ENCODE measurements at regions not wholly inside any gene's neighbourhood (a gene's known extent, or its start where the extent isn't known, plus 50 kb on each side); places are given as distances from the start of the nearest gene placed in this dataset.

DNA sequence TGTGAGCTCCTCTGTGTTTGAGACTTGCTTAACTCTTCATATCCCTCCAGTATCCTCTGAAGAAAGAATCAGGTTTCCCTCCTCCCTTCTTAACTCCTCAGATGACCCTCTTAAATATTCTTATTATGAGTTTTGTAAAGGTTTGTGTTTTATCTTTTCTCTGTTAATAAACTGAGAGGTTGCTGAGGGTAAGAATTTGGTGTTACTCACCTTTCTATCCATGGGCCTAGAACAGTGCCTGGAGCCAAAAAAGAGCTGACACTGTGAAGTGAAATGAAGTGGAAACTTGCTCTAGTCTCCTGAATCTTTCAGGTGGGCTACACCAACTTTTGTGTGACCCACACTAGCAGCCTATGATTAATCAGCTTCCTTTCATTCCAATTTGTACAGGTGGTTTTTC lies 208.4 kb downstream of the CSNK1G3 start:
- Mint-ChIP-seq H3K4me1 (no peaks in the 10 kb centered on the region), H3K27ac (no peak overlapping the region), H3K27me3 (no peaks in the 10 kb centered on the region), H3K4me3 (no peak overlapping the region), H3K9me3 (peaks cover 0 to 7% (median 3%) of the 10 kb centered on the region in 7 donors), H3K36me3 (no peaks in the 10 kb centered on the region)
- no peak overlapping the region for H3K27ac ChIP-seq (ENCODE audit: insufficient read depth, low read length, poor library complexity, severe bottlenecking)
- no peaks in the 10 kb centered on the region for H3K4me1 ChIP-seq (ENCODE audit: control insufficient read depth, insufficient read depth, low read length, poor library complexity, severe bottlenecking)
- H3K9me3 ChIP-seq (ENCODE audit: control insufficient read depth in 2 of 2, low read length in 2 of 2), result no peaks in the 10 kb centered on the region
- no peaks in the 10 kb centered on the region for H3K27me3 ChIP-seq (ENCODE audit: control insufficient read depth, insufficient read depth, low read length)
- H3K36me3 ChIP-seq (ENCODE audit: control insufficient read depth, insufficient read depth, low read length), result no peaks in the 10 kb centered on the region
- no peak overlapping the region for H3K4me3 ChIP-seq (ENCODE audit: low read depth, low read length)
- DNase-seq (no peak), ATAC-seq (ENCODE audit: low read depth in 2 of 2) (no peak)

DNA sequence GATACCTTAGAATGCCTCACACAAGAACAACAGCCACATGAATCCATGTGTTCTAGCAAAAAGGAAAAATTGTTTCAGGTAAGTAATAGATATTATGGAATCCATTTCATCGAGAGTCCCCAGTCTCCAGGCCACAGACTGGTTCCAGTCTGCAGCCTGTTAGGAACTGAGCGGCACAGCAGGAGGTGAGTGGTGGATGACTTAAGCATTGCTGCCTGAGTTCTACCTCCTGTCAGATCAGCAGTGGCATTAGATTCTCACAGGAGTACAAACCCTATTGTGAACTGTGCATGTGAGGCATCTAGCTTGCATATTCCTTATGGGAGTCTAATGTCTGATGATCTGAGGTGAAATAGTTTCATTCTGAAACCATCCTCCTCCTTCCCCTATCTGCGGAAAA lies 207.0 kb downstream of the CSNK1G3 start:
- peaks cover 0 to 6% (median 2%) of the 10 kb centered on the region in 7 donors for H3K9me3 Mint-ChIP-seq

DNA sequence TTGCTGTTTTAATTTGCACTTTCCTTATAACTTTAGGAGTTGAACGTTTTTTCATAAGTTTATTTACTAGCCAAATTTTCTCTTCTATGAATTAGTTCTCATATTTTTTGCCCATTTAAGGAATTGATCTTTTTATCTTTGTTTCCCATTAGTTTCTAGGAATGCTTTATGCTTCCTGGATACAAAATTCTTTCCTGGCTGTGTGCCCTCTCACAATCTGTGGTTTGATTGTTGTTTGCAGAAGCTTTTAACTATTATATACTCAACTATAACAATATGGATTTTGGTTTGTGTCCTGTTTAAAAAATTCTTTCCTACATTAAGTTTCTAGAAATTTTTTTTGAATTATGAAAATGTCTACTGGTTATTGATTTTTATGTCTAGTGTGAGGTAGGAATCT lies 206.3 kb downstream of the CSNK1G3 start:
- no peaks in the 10 kb centered on the region for H3K4me1 ChIP-seq (ENCODE audit: control insufficient read depth, insufficient read depth, low read length, poor library complexity, severe bottlenecking)
- no peaks in the 10 kb centered on the region for H3K9me3 ChIP-seq (ENCODE audit: control insufficient read depth in 2 of 2, low read length in 2 of 2)
- H3K4me3 Mint-ChIP-seq, result no peak overlapping the region
- ATAC-seq (ENCODE audit: low read depth in 2 of 2) (no peak), DNase-seq (no peak)
- H3K4me3 ChIP-seq (ENCODE audit: low read depth, low read length), result no peak overlapping the region
- no peak overlapping the region for H3K27ac Mint-ChIP-seq
- no peaks in the 10 kb centered on the region for H3K36me3 Mint-ChIP-seq
- H3K27me3 ChIP-seq (ENCODE audit: control insufficient read depth, insufficient read depth, low read length), result no peaks in the 10 kb centered on the region
- peaks cover 0 to 11% (median 2%) of the 10 kb centered on the region in 7 donors for H3K9me3 Mint-ChIP-seq
- no peaks in the 10 kb centered on the region for H3K27me3 Mint-ChIP-seq
- H3K27ac ChIP-seq (ENCODE audit: insufficient read depth, low read length, poor library complexity, severe bottlenecking), result no peak overlapping the region
- H3K36me3 ChIP-seq (ENCODE audit: control insufficient read depth, insufficient read depth, low read length), result no peaks in the 10 kb centered on the region
- no peaks in the 10 kb centered on the region for H3K4me1 Mint-ChIP-seq

More for the DNA sequence above, 207.0 kb downstream of the CSNK1G3 start:
- ATAC-seq (ENCODE audit: low read depth in 2 of 2) (no peak), DNase-seq (no peak)
- Mint-ChIP-seq H3K36me3 (no peaks in the 10 kb centered on the region), H3K27ac (no peak overlapping the region), H3K4me3 (no peak overlapping the region), H3K27me3 (no peaks in the 10 kb centered on the region), H3K4me1 (no peaks in the 10 kb centered on the region)
- Histone ChIP-seq H3K27ac (ENCODE audit: insufficient read depth, low read length, poor library complexity, severe bottlenecking) (no peak overlapping the region), H3K27me3 (ENCODE audit: control insufficient read depth, insufficient read depth, low read length) (no peaks in the 10 kb centered on the region), H3K4me1 (ENCODE audit: control insufficient read depth, insufficient read depth, low read length, poor library complexity, severe bottlenecking) (no peaks in the 10 kb centered on the region), H3K9me3 (ENCODE audit: control insufficient read depth in 2 of 2, low read length in 2 of 2) (no peaks in the 10 kb centered on the region), H3K4me3 (ENCODE audit: low read depth, low read length) (no peak overlapping the region), H3K36me3 (ENCODE audit: control insufficient read depth, insufficient read depth, low read length) (no peaks in the 10 kb centered on the region)

DNA sequence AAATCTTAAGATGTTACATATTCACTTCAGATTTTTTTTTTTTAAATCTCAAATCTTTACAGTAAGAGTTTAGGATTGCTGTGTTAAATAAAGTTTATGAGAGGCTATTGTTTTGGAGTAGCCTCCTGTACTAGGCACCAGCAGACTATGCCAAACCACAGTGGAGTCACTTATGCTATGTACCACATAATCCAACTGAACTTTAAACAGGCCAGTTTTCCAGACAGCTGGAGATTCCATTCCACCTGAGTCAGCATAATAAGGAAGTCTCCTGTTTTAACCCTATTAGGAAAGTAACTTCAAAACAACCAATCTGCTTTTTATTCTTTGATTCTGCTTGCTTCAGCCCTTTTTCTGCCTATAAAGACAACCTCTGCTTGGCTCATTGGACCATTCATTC lies 205.2 kb downstream of the CSNK1G3 start:
- Histone ChIP-seq H3K9me3 (ENCODE audit: control insufficient read depth in 2 of 2, low read length in 2 of 2) (no peaks in the 10 kb centered on the region), H3K27ac (ENCODE audit: insufficient read depth, low read length, poor library complexity, severe bottlenecking) (no peak overlapping the region), H3K4me3 (ENCODE audit: low read depth, low read length) (no peak overlapping the region), H3K27me3 (ENCODE audit: control insufficient read depth, insufficient read depth, low read length) (no peaks in the 10 kb centered on the region), H3K4me1 (ENCODE audit: control insufficient read depth, insufficient read depth, low read length, poor library complexity, severe bottlenecking) (no peaks in the 10 kb centered on the region), H3K36me3 (ENCODE audit: control insufficient read depth, insufficient read depth, low read length) (no peaks in the 10 kb centered on the region)
- Mint-ChIP-seq H3K4me1 (no peaks in the 10 kb centered on the region), H3K27ac (no peak overlapping the region), H3K27me3 (no peaks in the 10 kb centered on the region), H3K36me3 (no peaks in the 10 kb centered on the region), H3K4me3 (no peak overlapping the region), H3K9me3 (peaks cover 0 to 13% (median 3%) of the 10 kb centered on the region in 7 donors)
- no peak for ATAC-seq (ENCODE audit: low read depth in 2 of 2)
- DNase-seq, result no peak

DNA sequence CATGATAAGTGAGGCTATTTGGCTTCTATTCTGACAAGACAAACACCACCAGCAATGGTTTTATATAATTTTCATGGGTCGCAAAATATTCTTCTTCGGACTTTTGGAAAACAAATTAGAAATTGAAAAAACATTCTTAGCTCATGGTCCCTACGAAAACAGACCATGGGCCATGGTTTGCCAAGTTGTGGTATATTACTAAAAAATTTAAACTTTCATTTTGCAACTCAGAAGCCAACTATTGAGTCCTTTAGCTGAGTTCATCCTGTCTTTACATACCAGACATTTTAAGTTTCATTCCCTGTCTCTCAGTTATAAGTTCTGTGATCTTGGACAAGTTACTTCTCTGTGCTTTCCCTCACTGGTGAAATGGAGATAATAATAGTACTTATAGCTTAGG lies 198.1 kb downstream of the CSNK1G3 start:
- Histone ChIP-seq H3K4me3 (ENCODE audit: low read depth, low read length) (no peak overlapping the region), H3K27ac (ENCODE audit: insufficient read depth, low read length, poor library complexity, severe bottlenecking) (no peak overlapping the region), H3K36me3 (ENCODE audit: control insufficient read depth, insufficient read depth, low read length) (no peaks in the 10 kb centered on the region), H3K4me1 (ENCODE audit: control insufficient read depth, insufficient read depth, low read length, poor library complexity, severe bottlenecking) (no peaks in the 10 kb centered on the region), H3K27me3 (ENCODE audit: control insufficient read depth, insufficient read depth, low read length) (no peaks in the 10 kb centered on the region), H3K9me3 (ENCODE audit: control insufficient read depth in 2 of 2, low read length in 2 of 2) (no peaks in the 10 kb centered on the region)
- H3K4me3 Mint-ChIP-seq, result no peak overlapping the region
- ATAC-seq (ENCODE audit: low read depth in 2 of 2) (no peak), DNase-seq (no peak)
- no peaks in the 10 kb centered on the region for H3K4me1 Mint-ChIP-seq
- H3K27ac Mint-ChIP-seq, result no peak overlapping the region
- H3K9me3 Mint-ChIP-seq, result peaks cover 0 to 15% (median 3%) of the 10 kb centered on the region in 7 donors
- no peaks in the 10 kb centered on the region for H3K36me3 Mint-ChIP-seq
- no peaks in the 10 kb centered on the region for H3K27me3 Mint-ChIP-seq

DNA sequence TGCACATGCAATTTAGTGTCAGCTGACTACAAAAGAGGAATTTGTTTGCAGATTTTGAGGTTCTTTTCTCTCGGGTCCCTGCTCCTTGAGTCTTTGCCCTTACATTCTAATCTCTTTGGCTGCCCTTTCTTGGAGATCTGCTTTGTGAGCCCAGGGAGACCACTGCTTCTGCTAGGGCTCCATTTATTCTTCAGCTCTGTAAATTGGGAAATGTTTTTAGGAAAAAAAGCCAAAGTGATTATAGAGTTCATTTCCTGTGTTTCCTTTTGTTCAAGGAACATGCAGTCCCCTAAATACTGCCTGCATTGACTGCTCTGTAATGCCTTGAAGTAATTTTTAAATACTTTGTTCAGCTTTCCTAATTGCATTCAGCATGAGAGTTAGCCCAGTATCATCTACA lies 197.4 kb downstream of the CSNK1G3 start:
- H3K27me3 ChIP-seq (ENCODE audit: control insufficient read depth, insufficient read depth, low read length), result no peaks in the 10 kb centered on the region
- H3K4me1 ChIP-seq (ENCODE audit: control insufficient read depth, insufficient read depth, low read length, poor library complexity, severe bottlenecking), result no peaks in the 10 kb centered on the region
- Mint-ChIP-seq H3K36me3 (no peaks in the 10 kb centered on the region), H3K27me3 (no peaks in the 10 kb centered on the region), H3K4me1 (no peaks in the 10 kb centered on the region), H3K27ac (no peak overlapping the region), H3K4me3 (no peak overlapping the region), H3K9me3 (peaks cover 0 to 15% (median 3%) of the 10 kb centered on the region in 7 donors)
- no peak overlapping the region for H3K4me3 ChIP-seq (ENCODE audit: low read depth, low read length)
- no peak for ATAC-seq (ENCODE audit: low read depth in 2 of 2)
- H3K9me3 ChIP-seq (ENCODE audit: control insufficient read depth in 2 of 2, low read length in 2 of 2), result no peaks in the 10 kb centered on the region
- DNase-seq, result no peak
- H3K36me3 ChIP-seq (ENCODE audit: control insufficient read depth, insufficient read depth, low read length), result no peaks in the 10 kb centered on the region
- H3K27ac ChIP-seq (ENCODE audit: insufficient read depth, low read length, poor library complexity, severe bottlenecking), result no peak overlapping the region

DNA sequence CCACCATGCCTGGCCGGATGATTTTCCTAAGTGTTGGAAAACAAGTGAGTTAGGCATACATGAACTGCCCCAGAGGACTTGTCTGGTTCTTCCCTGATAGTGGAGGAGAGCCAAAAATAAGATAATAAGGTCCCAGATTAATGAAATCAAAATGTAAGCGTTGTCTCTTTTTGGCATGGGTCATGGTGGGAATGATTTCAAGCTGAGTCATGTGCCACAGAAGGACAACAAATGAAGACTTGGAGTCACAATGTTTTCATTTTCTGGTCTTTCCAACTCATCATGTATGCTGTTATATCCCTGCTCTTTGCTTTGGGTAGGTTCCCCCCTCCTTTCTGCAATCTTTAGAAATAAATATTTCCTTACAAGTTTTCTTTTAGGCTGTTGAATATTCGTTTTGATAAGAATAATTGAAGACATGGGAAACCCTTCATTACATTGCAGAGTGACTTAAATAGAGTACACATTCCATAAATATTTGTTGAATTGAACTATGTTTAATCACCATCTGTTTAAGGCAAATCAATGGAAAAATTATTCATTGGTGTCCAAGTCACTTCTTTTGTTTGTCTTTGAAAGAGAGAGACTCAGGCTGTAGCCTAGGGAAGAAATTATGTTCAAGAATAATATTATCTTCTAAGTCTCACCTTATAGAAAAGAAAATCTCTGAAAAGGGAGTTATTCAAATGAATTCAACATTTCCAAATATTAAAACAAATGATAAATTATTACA lies 196.3 kb downstream of the CSNK1G3 start:
- ATAC-seq (ENCODE audit: low read depth in 2 of 2) (no peak), DNase-seq (no peak)
- H3K27ac ChIP-seq (ENCODE audit: insufficient read depth, low read length, poor library complexity, severe bottlenecking), result no peak overlapping the region
- no peaks in the 10 kb centered on the region for H3K4me1 ChIP-seq (ENCODE audit: control insufficient read depth, insufficient read depth, low read length, poor library complexity, severe bottlenecking)
- H3K9me3 Mint-ChIP-seq, result peaks cover 0 to 11% (median 2%) of the 10 kb centered on the region in 7 donors
- H3K9me3 ChIP-seq (ENCODE audit: control insufficient read depth in 2 of 2, low read length in 2 of 2), result no peaks in the 10 kb centered on the region
- H3K27me3 Mint-ChIP-seq, result no peaks in the 10 kb centered on the region
- H3K27ac Mint-ChIP-seq, result no peak overlapping the region
- no peaks in the 10 kb centered on the region for H3K27me3 ChIP-seq (ENCODE audit: control insufficient read depth, insufficient read depth, low read length)
- no peaks in the 10 kb centered on the region for H3K4me1 Mint-ChIP-seq
- no peaks in the 10 kb centered on the region for H3K36me3 Mint-ChIP-seq
- H3K4me3 ChIP-seq (ENCODE audit: low read depth, low read length), result no peak overlapping the region
- H3K36me3 ChIP-seq (ENCODE audit: control insufficient read depth, insufficient read depth, low read length), result no peaks in the 10 kb centered on the region
- H3K4me3 Mint-ChIP-seq, result no peak overlapping the region

DNA sequence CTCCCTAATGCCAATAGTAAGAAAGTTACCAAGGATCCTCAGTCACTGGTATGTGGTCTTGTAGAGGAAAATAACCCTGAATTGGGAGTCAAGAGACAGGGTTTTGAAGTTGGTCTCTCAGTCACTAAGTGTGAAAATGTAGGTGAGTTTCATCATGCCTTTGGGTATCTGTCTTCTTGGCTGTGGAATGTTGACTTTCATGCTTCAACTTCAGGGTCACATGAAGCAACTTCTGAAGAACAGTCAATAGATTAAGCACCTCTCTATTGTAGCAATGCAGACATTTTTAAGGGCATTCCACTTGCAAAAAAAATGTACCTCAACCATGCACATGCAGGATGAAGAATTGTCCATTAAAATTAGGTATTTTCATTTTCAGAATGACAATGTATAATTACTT lies 194.6 kb downstream of the CSNK1G3 start:
- DNase-seq (no peak), ATAC-seq (ENCODE audit: low read depth in 2 of 2) (no peak)
- Histone ChIP-seq H3K27me3 (ENCODE audit: control insufficient read depth, insufficient read depth, low read length) (no peaks in the 10 kb centered on the region), H3K4me3 (ENCODE audit: low read depth, low read length) (no peak overlapping the region), H3K36me3 (ENCODE audit: control insufficient read depth, insufficient read depth, low read length) (no peaks in the 10 kb centered on the region), H3K4me1 (ENCODE audit: control insufficient read depth, insufficient read depth, low read length, poor library complexity, severe bottlenecking) (no peaks in the 10 kb centered on the region), H3K9me3 (ENCODE audit: control insufficient read depth in 2 of 2, low read length in 2 of 2) (no peaks in the 10 kb centered on the region), H3K27ac (ENCODE audit: insufficient read depth, low read length, poor library complexity, severe bottlenecking) (no peak overlapping the region)
- H3K27me3 Mint-ChIP-seq, result no peaks in the 10 kb centered on the region
- no peaks in the 10 kb centered on the region for H3K36me3 Mint-ChIP-seq
- H3K4me1 Mint-ChIP-seq, result no peaks in the 10 kb centered on the region
- H3K9me3 Mint-ChIP-seq, result peaks cover 0 to 5% (median under 1%) of the 10 kb centered on the region in 7 donors
- no peak overlapping the region for H3K4me3 Mint-ChIP-seq
- H3K27ac Mint-ChIP-seq, result no peak overlapping the region
